IPS-18a (cell line): ENCODE measurements at regions not wholly inside any gene's neighbourhood (a gene's known extent, or its start where the extent isn't known, plus 50 kb on each side); places are given as distances from the start of the nearest gene placed in this dataset.

Experiments used
- H3K27ac ChIP-seq: one replicate; pipeline ENCODE4 v1.5.1; 2013; ENCODE audit warnings: low read length
- H3K27me3 ChIP-seq: one replicate; pipeline ENCODE4 v1.6.1; 2013; ENCODE audit warnings: mild to moderate bottlenecking, low read length; ENCODE audit not compliant: control insufficient read depth, insufficient read depth
- H3K36me3 ChIP-seq: one replicate; pipeline ENCODE4 v1.6.1; 2013; ENCODE audit warnings: low read depth, low read length; ENCODE audit not compliant: control insufficient read depth
- H3K4me1 ChIP-seq: one replicate; pipeline ENCODE4 v1.6.1; 2013; ENCODE audit warnings: low read depth, low read length; ENCODE audit not compliant: control insufficient read depth
- H3K4me3 ChIP-seq: one replicate; pipeline ENCODE4 v1.5.1; 2013; ENCODE audit warnings: low read length
- H3K9ac ChIP-seq: one replicate; pipeline ENCODE4 v1.6.1; 2013; ENCODE audit warnings: mild to moderate bottlenecking, low read length, moderate library complexity
- H3K9me3 ChIP-seq: one replicate; pipeline ENCODE4 v1.6.1; 2013; ENCODE audit warnings: low read depth, low read length; ENCODE audit not compliant: control insufficient read depth

GRCh38 chr7:130931423-130931822, 197.4 kb upstream of the KLF14 start:
- no peak overlapping the region for H3K9ac ChIP-seq
- no peaks in the 10 kb centered on the region for H3K27me3 ChIP-seq
- H3K4me3 ChIP-seq = no peak overlapping the region
- H3K9me3 ChIP-seq = no peaks in the 10 kb centered on the region
- no peak overlapping the region for H3K27ac ChIP-seq
- no peaks in the 10 kb centered on the region for H3K4me1 ChIP-seq
- no peaks in the 10 kb centered on the region for H3K36me3 ChIP-seq

GRCh38 chr7:130932088-130932487, 198.1 kb upstream of the KLF14 start:
- Histone ChIP-seq H3K4me1 (no peaks in the 10 kb centered on the region), H3K27ac (no peak overlapping the region), H3K36me3 (no peaks in the 10 kb centered on the region), H3K9me3 (no peaks in the 10 kb centered on the region), H3K27me3 (no peaks in the 10 kb centered on the region), H3K4me3 (no peak overlapping the region), H3K9ac (no peak overlapping the region)

- H3K27me3 ChIP-seq = no peaks in the 10 kb centered on the region
- H3K4me3 ChIP-seq = no peak overlapping the region
- H3K4me1 ChIP-seq = no peaks in the 10 kb centered on the region
- no peaks in the 10 kb centered on the region for H3K9me3 ChIP-seq
- no peak overlapping the region for H3K27ac ChIP-seq
- no peak overlapping the region for H3K9ac ChIP-seq
- no peaks in the 10 kb centered on the region for H3K36me3 ChIP-seq
These were observed 198.8 kb upstream of the KLF14 start for GRCh38 chr7:130932667-130933432.

GRCh38 chr7:130933919-130934318, 199.9 kb upstream of the KLF14 start:
- Histone ChIP-seq H3K9ac (no peak overlapping the region), H3K4me1 (no peaks in the 10 kb centered on the region), H3K36me3 (no peaks in the 10 kb centered on the region), H3K9me3 (no peaks in the 10 kb centered on the region), H3K27ac (no peak overlapping the region), H3K27me3 (no peaks in the 10 kb centered on the region), H3K4me3 (no peak overlapping the region)

GRCh38 chr7:130935564-130936157, 201.7 kb upstream of the KLF14 start:
- Histone ChIP-seq H3K4me3 (no peak overlapping the region), H3K27ac (no peak overlapping the region), H3K36me3 (no peaks in the 10 kb centered on the region), H3K9me3 (no peaks in the 10 kb centered on the region), H3K4me1 (peaks cover 14% of the 10 kb centered on the region), H3K9ac (no peak overlapping the region), H3K27me3 (no peaks in the 10 kb centered on the region)

GRCh38 chr7:130936202-130936931, 202.4 kb upstream of the KLF14 start:
- Histone ChIP-seq H3K4me3 (no peak overlapping the region), H3K36me3 (no peaks in the 10 kb centered on the region), H3K4me1 (peaks cover 21% of the 10 kb centered on the region), H3K9me3 (no peaks in the 10 kb centered on the region), H3K27me3 (no peaks in the 10 kb centered on the region), H3K9ac (no peak overlapping the region), H3K27ac (no peak overlapping the region)

GRCh38 chr7:130937016-130937415, 203.0 kb upstream of the KLF14 start:
- H3K4me1 ChIP-seq = peaks cover 25% of the 10 kb centered on the region
- H3K27ac ChIP-seq = no peak overlapping the region
- no peak overlapping the region for H3K4me3 ChIP-seq
- H3K9me3 ChIP-seq = no peaks in the 10 kb centered on the region
- H3K27me3 ChIP-seq = no peaks in the 10 kb centered on the region
- no peak overlapping the region for H3K9ac ChIP-seq
- no peaks in the 10 kb centered on the region for H3K36me3 ChIP-seq

GRCh38 chr7:130937830-130938229, 203.8 kb upstream of the KLF14 start:
- Histone ChIP-seq H3K27ac (no peak overlapping the region), H3K36me3 (no peaks in the 10 kb centered on the region), H3K27me3 (no peaks in the 10 kb centered on the region), H3K9me3 (no peaks in the 10 kb centered on the region), H3K9ac (no peak overlapping the region), H3K4me1 (peaks cover 25% of the 10 kb centered on the region), H3K4me3 (no peak overlapping the region)

GRCh38 chr7:130938661-130939060, 204.7 kb upstream of the KLF14 start:
- H3K9ac ChIP-seq = no peak overlapping the region
- H3K4me1 ChIP-seq = peaks cover 28% of the 10 kb centered on the region
- H3K36me3 ChIP-seq = no peaks in the 10 kb centered on the region
- H3K27me3 ChIP-seq = no peaks in the 10 kb centered on the region
- no peak overlapping the region for H3K4me3 ChIP-seq
- H3K9me3 ChIP-seq = no peaks in the 10 kb centered on the region
- no peak overlapping the region for H3K27ac ChIP-seq

- Histone ChIP-seq H3K9ac (no peak overlapping the region), H3K4me3 (no peak overlapping the region), H3K9me3 (no peaks in the 10 kb centered on the region), H3K27ac (no peak overlapping the region), H3K36me3 (no peaks in the 10 kb centered on the region), H3K27me3 (no peaks in the 10 kb centered on the region), H3K4me1 (peaks cover 32% of the 10 kb centered on the region)
These were observed 205.5 kb upstream of the KLF14 start for GRCh38 chr7:130939321-130940095.

- Histone ChIP-seq H3K36me3 (no peaks in the 10 kb centered on the region), H3K9me3 (no peaks in the 10 kb centered on the region), H3K4me3 (no peak overlapping the region), H3K27ac (no peak overlapping the region), H3K27me3 (no peaks in the 10 kb centered on the region), H3K4me1 (peaks cover 32% of the 10 kb centered on the region), H3K9ac (no peak overlapping the region)
These were observed 206.3 kb upstream of the KLF14 start for GRCh38 chr7:130940326-130940725.
